HG03045 (cell line): ENCODE measurements at regions not wholly inside any gene's neighbourhood (a gene's known extent, or its start where the extent isn't known, plus 50 kb on each side); places are given as distances from the start of the nearest gene placed in this dataset.

Experiments used
- ATAC-seq: cut with Tn5 transposase; IDR thresholded peaks from one replicate; pipeline ENCODE4 v1.9.1; 2021; ENCODE audit warnings: mild to moderate bottlenecking, moderate library complexity; ENCODE audit not compliant: unreplicated experiment

DNA sequence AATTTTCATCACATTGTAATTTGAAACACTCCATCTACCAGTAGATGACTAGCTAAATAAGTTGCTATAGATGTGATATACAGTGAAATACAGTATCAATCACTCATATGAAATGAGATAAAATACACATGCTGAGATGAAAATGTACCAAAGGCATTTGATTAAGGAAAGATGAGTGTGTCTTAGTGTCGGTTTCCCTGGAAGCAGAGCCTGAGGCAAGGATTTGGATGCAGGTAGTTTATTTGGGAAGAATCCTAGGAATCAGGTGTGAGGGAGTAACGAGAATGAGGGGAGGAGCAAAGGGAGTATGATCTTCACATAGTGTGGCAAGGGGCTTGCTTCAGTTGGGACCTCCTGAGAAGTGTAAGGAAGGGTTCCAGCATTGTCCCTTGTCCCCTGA lies 188.2 kb upstream of the CTBP2 start:
- no peak for ATAC-seq

DNA sequence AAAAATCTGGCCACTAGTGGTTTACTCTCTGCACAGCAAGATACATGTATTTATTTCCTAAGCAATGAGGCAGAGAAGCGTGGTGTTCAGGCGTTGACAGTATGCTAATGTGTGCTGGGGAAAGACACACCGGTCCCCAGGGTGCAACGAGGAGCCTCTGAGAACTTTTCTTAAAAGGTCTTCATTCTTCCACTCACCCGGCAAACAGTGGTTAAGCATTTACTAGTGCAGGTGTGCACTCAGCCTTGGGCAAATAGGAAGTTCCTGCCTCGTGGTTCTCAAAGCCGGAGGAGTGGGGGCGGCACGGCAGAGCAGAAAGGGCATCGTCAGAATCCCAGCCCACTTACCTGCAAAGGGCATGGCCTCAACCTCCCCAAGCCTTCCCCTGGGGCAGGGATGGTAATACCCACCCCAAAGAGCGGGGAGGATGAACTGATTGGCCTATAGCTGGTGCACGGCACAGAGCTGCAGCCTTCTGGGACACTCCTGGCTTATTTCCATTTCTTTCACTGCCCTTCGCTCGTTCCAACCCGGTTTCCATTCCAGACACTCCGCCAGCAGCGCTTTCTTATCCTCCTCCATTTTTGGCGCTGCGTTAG lies 184.3 kb upstream of the CTBP2 start:
- ATAC-seq = no peak

DNA sequence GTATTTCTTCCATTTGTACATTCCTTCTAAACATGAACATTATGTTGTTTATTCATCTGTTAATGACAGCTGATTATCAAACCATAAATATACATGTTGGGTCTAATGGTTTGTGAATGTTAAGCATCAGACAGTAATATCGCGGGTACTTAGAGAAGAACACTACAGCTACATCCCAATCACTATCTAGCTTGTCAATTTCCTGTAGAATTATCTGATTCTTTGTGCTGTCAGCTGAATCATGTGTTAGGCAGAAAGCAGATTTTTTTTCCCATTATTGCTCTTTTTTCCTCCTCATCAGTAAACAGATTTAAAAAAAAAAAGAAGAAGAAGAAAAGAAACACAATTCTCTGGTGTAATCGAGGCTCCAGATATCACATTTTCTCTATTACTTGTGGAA lies 183.6 kb upstream of the CTBP2 start:
- ATAC-seq = no peak

DNA sequence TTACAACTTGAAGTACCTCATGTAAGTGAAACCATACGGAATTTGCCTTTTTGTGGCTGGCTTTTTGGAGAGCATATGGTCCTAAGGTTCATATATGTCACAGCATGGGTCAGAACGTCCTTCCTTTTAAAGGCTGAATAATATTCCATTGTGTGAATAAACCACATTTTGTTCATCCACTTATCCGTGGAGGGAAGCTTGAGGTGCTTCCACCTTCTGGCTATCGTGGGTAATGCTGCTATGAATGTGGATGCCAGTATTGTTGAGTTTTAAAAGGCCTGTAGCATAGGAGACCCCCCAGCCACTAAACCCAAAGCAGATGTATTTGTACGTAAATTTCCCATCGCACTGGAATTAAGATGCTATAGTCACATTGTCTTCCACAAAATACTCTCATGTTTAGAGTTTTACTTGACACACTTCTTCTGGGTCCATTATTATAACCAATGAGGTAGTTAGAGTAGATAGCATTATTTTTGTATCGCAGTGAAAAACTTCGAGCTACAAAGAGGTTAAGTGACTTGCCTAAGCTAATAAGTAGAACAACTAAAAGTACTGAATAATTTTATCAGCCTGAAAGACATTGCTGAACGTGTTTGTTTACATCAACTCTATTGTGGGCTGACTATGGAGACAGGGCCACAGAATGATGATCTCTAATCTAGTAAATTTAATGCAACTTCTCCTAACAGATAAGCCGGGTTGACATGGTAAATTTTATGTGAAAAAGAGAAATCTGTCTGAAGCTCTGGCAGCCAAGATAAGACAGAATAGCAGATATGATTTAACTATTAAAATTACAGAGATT lies 183.0 kb upstream of the CTBP2 start:
- no peak for ATAC-seq

DNA sequence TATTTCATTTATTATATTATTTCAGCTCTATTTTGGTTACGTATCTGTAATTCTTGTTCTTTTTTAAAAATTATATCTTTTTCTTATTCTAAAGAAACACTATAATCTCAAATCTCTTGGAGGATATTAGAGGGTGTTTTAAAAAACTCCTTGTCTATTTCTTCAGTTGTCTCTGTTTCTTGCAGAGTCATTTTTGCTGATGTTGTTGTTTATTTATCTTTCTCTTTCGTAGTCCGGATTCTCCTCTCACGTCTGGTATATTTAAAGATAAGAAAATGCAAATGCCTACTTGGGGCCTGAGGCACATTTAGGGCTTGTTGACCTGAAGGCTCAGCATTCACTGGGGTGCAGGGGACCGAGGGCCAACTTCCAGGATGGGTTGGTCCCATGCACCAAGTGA lies 181.2 kb upstream of the CTBP2 start:
- no peak for ATAC-seq

GRCh38 chr10:125340903-125341302 lies 180.5 kb upstream of the CTBP2 start:
- ATAC-seq = no peak

- no peak for ATAC-seq
These were observed 177.1 kb upstream of the CTBP2 start for GRCh38 chr10:125337510-125337909.

DNA sequence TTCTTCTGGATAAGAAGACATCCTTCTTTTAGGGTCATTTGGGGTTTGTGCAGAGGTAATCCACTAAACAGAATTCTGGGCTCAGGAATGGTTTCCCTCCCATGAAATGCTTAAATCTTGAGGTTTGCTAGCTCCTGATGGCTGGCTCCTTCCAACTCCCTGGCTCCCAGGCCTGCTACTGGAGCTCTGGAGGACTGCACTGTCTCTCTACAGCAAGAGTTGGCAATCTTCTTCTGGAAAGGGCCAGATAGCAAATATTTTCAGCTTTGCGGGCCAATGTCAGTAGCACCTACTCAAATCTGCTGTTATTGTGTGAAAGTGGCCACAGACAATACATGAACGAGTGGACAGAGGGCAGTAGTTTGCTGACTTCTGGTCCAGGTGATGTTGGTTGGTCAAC lies 174.2 kb upstream of the CTBP2 start:
- no peak for ATAC-seq

- no peak for ATAC-seq
These were observed 173.4 kb upstream of the CTBP2 start for GRCh38 chr10:125333769-125334168.

DNA sequence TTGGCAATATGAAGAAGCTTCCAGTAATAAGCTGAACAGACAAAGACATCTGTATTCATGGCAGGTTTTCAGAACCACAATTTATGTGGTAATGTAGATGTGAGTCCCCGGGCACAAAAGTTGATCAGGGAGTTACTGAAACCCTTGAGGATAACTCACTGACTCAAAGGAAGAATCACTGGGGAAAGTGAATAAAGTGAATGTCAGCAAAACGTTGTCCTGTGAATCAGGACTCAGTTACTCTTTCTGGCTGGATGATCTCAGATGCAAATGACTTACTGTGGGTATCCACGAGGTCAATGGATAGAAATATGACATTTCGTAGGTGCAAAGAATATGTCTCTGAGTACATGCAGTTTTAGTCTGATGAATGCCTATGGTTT lies 172.8 kb upstream of the CTBP2 start:
- no peak for ATAC-seq

DNA sequence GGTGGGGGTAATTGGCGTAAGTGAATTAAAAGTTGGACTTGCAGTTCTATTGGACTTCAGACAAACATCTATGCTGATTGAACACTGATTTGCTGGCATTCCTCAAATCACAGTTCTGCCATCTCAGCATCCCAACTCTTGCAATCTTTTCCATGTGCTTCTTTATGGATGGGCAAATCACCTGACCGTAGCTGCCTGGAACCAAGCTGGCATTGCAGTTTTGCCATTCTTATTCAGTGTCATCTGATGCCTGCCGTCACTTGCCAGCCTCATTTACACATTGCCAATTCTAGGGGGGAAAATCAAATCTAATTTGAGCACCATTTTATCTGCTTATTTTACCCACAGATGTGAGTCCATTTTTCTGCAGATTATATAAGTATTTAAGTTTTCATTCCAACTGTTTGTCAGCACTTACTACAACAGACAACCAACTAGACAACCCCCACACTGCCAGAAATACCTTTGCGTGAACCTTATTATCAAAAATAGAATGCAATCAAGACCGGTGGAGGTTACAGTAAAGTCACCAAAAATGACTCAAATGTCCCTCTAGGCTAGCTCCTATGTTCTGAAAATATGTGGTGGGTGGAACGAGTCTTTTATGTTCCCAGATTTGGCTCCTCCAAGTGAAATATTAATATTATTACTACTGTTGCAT lies 172.3 kb upstream of the CTBP2 start:
- ATAC-seq = no peak

DNA sequence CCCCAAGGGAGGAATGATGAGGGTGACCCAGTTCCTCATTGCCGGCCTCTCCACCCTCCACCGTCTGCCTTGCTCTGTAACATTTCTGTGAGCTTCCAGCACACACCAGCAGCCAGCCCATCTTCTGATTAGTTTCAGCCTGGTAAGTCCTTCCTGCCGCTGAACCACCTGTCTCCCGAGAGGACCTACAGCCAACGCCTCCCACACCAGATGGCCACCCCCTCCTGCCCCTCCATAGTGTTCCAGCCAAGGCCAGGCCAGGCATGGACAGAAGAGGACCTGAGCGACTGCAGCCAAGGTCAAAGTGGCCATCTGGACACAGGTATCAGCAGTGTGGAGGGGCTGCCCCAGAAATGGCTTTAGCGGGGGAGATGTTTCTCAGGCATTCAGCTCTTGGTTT lies 170.7 kb upstream of the CTBP2 start:
- no peak for ATAC-seq

DNA sequence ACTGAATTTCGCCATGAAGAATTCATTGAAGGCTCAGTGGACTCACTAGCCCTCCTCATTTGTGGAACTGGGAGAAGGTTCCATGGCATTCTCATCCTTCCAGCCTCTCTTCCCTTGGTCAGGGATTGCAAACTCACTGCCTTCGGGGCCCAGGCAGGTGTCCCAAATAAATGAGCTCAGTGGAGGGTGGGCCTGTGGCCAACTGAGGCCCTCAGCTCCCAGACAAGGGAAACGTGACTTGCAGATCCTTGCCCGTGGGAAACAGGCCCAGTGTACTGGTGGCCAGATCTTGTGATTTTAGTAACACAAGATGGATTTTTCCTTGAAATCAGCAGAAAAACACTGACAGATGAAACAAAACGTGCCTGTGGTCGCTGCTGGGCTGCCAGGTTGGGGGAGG lies 168.7 kb upstream of the CTBP2 start:
- ATAC-seq = no peak

- ATAC-seq = no peak
These were observed 165.0 kb upstream of the CTBP2 start for GRCh38 chr10:125325326-125325725.

- no peak for ATAC-seq
These were observed 156.1 kb upstream of the CTBP2 start for GRCh38 chr10:125316436-125316835.

- ATAC-seq = no peak
These were observed 140.6 kb upstream of the CTBP2 start for GRCh38 chr10:125300937-125301336.

DNA sequence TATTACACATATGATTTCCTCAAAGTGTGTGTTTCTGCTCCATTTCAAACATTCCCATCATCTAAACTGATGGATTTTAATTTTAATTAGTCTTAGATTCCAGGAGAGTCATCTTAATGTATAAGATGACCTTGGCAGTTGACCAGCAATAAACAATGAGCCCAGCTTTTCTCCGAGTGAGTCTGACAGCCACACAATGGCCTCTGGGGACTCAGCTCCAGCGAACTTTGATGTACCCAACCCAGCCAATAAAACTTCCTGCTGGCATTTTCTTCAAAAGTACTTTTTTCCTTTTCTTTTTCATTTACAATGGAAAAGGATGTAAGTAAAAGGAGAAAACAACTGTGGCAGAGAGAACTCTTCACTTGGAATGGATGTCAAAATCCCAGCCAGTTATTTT lies 139.1 kb upstream of the CTBP2 start:
- ATAC-seq = no peak

DNA sequence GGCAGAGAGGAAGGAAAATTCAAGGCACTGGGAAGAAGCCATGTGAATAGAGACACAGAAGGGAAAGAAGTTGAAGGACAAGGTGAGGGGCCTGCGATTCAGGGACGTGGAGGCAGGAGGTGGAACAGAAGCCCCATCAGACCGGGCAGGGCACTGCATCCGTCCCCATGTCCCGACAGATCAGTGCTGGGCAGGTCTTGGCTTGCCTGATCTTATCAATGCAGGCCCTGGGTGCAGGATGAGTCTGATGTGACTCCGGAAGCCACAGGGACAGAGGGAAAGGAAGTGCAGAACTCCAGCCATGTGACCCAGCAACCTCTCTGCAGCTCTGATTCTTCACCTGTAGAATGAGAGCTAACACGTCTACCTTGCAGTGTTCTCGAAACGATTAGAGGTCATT lies 136.2 kb upstream of the CTBP2 start:
- no peak for ATAC-seq

GRCh38 chr10:125294109-125294508 lies 133.7 kb upstream of the CTBP2 start:
- no peak for ATAC-seq

DNA sequence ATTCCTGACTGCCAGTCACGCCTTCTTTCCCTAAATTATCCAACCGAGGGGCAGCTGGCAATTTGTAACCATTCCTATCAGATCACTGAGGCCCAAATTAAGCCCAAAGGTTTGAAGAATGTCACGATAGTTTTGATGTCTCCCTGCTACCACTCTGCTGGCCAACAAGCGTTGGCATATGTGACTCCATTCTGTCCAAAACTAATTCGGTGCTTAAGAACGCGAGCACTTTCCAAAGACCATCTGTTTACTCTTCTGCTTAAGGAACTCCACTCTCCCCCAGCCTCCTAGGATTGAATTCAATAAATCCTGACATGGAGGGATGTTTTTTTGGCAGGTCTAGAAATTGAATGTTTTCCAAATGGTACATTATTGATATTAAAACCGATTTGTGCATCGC lies 131.5 kb upstream of the CTBP2 start:
- no peak for ATAC-seq

- ATAC-seq = no peak
These were observed 129.1 kb upstream of the CTBP2 start for GRCh38 chr10:125289461-125289860.

DNA sequence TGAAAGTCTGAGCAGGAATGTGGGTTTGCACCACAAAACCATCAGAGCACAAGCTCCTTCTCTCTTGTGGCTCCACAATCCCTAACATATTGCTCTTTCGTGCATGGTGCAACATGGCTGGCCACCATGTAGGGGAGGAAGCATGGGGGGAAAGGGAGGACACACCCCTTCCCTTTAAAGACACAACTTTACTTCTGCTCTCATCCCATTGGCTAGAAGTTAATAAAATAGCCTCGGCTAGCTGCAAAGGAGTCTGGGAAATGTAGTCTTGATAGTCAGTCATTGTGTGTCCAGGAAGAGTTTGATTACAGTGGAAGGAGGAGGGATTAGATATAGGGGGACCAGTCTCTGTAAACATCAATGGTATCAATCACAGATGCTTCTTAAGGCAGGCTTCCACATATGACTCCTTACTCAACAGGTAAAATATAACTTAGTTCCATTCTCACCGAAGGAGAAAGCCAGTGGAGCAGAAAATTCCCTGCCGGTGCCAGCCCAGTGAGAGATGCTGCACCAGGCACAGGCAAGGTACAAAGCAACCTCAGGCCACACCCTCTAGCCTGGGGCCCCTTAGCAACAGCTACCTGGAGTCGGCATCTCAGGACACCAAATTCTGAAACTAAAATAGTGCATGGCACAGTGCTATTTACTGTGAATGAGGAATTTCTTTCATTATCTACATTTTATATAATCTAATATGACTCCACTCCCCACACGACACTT lies 124.7 kb upstream of the CTBP2 start:
- ATAC-seq = no peak
